ENCODE measurements at regions not wholly inside any gene's neighbourhood (a gene's known extent, or its start where the extent isn't known, plus 50 kb on each side); places are given as distances from the start of the nearest gene placed in this dataset.

DNA sequence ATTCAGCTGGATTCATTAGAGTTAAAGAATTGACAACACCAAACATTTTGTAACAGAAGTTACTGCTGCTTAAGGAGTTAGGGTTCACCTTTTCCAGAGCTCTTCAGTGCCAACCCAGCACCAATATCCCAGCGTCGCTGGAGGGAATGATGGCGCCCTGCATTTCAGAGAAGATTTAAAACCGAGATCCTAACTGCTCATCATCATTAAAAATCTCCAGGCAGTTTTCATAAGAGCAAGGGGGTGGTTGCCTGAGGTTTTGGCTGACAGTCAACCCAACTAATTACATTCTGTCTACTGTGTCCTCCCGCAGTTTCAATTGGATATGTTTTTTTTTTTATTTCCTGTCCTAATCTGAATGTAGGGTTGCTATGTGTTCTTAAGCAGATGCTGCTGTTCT lies 509.6 kb upstream of the TCF4 start:
- in situ Hi-C loops (cut with HindIII; ENCODE audit: low pct_ligation_motif_present, low pct_unique_long_range_greater_than_20kb, low sequenced_read_pairs) = no loop called here

DNA sequence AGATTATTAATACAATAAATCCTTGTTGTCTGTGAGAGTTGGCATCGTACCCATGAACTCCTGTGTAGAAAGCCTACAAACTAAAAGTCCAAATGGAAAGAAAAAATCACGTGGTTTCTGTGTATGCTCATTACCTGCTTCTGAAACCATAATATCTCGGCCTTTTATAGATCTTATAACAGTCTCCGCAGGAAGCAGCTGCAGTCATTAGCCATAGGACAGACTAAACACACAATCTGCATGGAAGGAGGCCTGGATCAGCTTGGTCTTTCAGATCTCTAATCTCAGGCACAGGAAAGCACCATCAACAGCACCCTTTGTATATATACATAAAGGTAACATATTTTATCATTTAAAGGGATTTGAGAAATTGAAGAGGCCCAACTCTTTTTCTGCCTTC lies 508.9 kb upstream of the TCF4 start:
- DNase-seq = no peak

More for the DNA sequence above, 509.6 kb upstream of the TCF4 start:
- no peak for DNase-seq

DNA sequence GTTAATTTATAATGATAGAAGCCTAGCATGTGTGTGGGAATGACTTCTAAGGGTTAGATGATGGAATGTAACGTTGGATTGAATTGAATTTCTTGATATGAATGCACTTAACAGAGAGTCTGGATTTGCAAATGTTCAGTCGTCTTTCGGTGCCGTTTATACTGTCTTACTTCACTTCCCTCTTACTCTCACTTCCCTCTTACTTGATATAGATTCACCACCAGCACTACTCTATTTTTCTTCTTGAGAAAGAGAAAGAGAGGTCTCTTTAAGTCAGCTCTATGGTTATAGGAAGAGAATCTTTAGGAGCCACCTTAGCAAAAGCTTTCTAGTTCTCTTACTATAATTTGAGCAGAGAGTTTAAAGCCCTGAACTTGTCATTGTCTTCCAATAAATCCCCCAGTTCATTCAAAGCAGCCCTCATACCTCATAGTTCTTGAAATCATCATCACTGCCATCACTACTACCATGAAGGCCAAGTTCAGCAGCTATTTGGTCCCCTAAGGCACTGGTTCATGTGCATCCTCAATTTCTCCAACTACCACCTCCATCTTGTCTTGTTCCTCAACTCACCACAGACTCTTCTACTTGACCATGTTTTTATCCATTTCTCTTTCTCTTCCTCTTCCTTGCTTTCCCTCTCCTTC lies 501.7 kb upstream of the TCF4 start:
- no peak for DNase-seq
- in situ Hi-C loops (cut with HindIII; ENCODE audit: low pct_ligation_motif_present, low pct_unique_long_range_greater_than_20kb, low sequenced_read_pairs) = no loop called here

More for the DNA sequence above, 508.9 kb upstream of the TCF4 start:
- in situ Hi-C loops (cut with HindIII; ENCODE audit: low pct_ligation_motif_present, low pct_unique_long_range_greater_than_20kb, low sequenced_read_pairs) = no loop called here

DNA sequence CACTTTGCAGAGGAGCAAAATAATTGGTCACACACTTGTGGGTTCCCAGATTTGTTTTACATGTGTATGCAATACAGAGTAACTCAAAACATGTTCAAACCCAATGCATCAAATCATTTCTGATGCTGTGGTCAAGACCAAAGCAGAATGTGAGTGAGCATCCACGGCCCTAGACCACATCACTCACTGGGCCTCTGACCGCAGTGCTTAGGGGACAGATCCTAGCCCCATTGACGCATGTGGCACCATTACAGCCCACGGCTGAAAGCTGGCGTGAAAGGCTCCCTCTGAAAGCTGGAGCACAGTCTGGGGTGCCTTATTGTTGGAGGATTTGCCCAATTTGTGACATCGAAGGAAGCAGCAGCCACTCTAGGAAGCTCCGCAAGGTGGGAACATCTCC lies 498.8 kb upstream of the TCF4 start:
- no peak for DNase-seq
- in situ Hi-C loops (cut with HindIII; ENCODE audit: low pct_ligation_motif_present, low pct_unique_long_range_greater_than_20kb, low sequenced_read_pairs) = no loop called here

DNA sequence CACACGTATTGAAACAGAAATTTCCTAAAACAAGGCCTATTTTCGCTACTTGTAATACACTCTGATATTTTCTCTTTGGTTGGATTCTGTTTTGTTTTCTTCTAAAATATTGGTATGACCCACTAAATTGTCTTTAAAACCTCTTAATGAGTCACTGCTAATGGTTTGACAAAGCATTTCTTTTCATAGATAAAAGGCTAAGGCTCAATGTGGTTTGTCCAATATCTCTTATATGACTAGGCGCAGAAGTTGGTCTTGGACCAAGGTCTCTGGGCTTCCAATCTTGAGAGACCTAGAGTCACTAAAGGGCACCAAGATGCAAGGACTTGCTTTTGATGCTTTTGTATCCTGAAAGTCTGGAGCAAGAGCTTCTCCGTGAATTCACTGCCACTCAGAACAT lies 498.2 kb upstream of the TCF4 start:
- no peak for DNase-seq
- in situ Hi-C loops (cut with HindIII; ENCODE audit: low pct_ligation_motif_present, low pct_unique_long_range_greater_than_20kb, low sequenced_read_pairs) = no loop called here

DNA sequence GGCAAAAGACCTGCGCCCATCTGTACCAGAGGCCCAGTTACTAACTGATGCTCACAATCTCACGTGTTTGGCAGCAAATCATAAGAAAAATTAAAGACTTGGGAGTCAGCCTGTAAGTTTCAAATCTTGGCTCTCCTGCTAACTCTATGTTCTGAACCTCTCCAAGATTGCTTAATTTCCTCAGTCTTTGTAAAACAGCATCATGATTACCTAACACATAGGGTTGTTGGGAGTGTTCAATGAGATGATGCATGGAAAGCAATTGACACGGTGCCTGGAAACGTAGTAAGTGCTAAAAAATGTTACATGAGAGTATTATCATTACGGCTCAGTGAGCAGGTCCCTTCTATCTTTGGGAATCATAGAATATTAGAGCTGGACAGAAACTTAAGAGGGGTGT lies 497.6 kb upstream of the TCF4 start:
- in situ Hi-C loops (cut with HindIII; ENCODE audit: low pct_ligation_motif_present, low pct_unique_long_range_greater_than_20kb, low sequenced_read_pairs) = no loop called here
- no peak for DNase-seq

DNA sequence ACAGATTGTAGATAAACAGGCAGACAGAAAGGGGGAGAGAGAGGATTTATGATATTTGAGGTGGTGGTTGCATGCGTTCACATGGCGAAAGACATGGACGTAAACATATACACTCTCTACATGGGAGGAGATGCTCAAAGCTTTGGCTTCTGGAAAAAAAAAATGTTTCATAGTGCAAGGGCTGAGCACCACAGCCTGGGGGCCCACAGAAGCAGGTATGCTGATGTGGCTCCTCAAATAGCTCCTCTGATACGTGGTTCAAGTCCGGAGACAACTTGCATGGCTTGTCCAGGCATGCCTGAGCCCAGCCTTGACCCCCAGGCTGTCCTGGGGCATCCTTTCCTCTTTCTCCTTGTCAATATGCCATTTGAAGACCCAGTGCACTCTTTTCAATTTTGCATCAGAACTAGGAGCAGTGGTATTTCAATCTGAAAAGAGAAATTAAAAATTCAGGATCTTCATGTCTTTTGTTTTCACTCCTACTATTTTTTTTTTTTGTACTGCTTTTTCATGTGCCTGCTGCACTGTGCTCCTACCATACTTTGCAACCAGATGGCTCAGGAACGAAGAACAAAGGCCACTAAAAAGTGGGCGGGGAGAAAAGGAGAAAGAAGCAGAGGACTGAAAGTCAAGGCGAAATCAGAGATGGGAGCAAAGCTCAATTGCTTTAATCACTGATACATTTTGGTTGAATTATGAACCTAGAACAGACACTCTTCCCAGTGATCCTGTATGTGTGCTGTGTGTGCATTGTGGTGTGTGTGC lies 495.7 kb upstream of the TCF4 start:
- no peak for DNase-seq
- in situ Hi-C loops (cut with HindIII; ENCODE audit: low pct_ligation_motif_present, low pct_unique_long_range_greater_than_20kb, low sequenced_read_pairs) = no loop called here

DNA sequence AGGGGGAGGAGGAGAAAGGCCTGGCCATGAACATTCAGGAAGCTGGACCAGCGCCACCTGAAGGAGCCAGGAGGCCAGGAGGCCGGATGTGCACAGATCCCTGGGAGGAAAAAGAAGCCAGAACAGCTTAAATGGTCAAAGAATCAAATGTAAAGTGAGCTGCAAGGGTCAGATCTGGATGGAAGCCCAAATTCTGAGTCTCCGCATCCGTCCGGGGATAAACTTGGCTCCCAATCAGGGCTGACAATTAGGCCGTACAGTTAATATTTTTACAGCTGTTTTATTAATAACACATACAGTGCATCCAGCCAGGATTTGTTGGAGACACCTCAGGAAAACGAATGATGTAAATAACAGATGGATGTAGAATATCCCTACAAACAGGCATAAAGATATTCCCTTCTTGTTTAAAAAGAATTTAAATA lies 495.1 kb upstream of the TCF4 start:
- no peak for DNase-seq
- in situ Hi-C loops (cut with HindIII; ENCODE audit: low pct_ligation_motif_present, low pct_unique_long_range_greater_than_20kb, low sequenced_read_pairs) = no loop called here

DNA sequence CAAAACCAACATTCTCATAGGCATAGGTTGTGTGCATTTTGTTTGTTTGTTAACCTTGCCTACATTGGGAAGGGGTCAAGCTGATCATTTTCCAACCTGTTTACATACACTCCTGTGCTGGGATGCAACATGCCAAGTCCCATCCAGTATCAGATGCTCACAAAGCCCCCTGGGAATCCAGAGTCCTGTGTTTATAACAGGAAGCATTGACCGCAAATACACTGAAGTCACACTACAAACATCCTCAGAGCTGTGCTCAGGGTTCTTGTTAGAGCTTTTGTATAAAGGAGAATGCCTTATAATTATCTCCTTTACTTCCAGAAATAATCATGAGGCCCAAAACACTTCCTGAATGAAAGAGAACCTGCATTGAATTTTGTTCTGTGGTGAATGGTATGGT lies 488.7 kb upstream of the TCF4 start:
- DNase-seq = no peak
- in situ Hi-C loops (cut with HindIII; ENCODE audit: low pct_ligation_motif_present, low pct_unique_long_range_greater_than_20kb, low sequenced_read_pairs) = no loop called here

DNA sequence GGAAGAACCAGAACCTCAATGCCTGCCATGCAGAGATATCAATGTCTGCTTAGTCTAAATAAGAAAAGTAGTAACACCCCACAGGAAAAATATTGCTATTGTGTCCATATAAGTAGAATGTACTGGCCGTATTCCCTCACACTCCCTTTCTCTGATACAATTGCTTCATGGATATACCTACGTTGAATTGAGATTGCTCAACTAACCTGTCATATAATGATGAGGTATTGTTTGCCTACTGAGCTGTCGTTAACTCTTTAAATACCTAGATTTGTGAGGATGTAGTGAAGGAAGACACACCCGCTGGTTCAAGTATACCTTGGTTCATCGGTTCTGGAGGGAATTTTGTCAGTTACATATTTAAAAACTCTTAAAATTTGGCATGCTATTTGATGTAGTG lies 480.7 kb upstream of the TCF4 start:
- in situ Hi-C loops (cut with HindIII; ENCODE audit: low pct_ligation_motif_present, low pct_unique_long_range_greater_than_20kb, low sequenced_read_pairs) = no loop called here
- DNase-seq = no peak

DNA sequence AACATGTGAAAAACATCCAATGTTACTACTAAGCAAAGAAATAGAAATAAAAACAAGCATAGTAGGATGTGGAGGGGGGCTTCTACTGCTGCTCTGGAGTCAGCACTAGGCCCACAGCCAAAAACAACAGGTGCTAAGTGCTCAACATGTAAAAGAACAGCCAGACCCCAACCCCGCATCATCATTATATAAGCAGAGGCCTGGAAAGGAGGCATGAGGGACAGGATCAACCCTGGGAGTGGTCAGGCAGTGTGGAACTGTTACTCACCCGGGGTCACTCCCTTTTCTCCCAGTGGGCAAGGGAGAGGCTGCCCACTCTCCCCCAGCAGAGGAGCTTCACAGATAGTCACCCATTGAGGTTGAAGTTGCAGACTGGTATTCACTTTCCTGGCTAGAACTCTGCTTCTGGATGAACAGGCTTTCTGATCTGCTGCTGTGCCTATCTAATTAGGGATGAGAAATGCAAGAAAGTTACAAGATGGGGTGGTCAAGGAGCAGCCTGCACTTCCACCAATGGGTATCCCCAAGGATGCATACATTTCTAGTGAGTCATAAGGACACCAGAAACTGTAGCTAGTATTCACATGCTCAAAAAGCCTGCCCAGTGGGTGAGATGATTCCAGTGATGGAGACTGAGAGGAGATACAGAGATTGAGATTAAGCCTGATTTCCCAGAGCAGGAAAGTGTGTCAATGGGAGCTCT lies 480.1 kb upstream of the TCF4 start:
- in situ Hi-C loops (cut with HindIII; ENCODE audit: low pct_ligation_motif_present, low pct_unique_long_range_greater_than_20kb, low sequenced_read_pairs) = no loop called here
- no peak for DNase-seq

DNA sequence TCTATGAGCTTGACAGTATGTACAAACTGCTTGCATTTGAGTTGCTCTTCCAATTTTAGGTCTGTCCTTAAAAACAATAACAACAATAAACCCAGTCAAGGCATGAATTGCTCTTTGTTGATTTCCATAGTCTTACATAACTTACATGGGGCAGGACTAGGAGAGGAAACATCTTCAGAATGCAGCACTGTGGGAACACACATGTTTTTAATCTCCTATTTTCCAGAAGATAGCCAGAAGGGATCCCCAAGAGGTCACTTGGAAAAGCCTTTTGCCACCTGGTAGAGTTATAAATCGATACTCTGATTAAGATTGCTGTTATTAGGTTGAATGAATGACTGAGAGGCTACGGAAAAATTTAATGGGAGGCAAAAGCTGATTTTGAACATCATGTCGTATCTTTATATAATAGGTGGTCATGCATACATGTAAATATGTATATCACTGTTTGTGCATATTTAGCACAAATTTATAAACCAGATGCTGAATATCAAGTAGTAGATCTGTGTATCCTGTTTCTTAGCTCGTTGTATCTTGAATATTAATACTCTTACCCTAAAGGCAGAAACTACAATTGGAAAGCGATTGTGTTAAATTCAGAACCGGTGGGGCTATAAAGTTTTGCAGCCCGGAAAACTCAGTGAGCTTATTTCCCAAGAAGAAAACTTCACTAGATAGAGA lies 479.4 kb upstream of the TCF4 start:
- in situ Hi-C loops (cut with HindIII; ENCODE audit: low pct_ligation_motif_present, low pct_unique_long_range_greater_than_20kb, low sequenced_read_pairs) = no loop called here
- DNase-seq = no peak

DNA sequence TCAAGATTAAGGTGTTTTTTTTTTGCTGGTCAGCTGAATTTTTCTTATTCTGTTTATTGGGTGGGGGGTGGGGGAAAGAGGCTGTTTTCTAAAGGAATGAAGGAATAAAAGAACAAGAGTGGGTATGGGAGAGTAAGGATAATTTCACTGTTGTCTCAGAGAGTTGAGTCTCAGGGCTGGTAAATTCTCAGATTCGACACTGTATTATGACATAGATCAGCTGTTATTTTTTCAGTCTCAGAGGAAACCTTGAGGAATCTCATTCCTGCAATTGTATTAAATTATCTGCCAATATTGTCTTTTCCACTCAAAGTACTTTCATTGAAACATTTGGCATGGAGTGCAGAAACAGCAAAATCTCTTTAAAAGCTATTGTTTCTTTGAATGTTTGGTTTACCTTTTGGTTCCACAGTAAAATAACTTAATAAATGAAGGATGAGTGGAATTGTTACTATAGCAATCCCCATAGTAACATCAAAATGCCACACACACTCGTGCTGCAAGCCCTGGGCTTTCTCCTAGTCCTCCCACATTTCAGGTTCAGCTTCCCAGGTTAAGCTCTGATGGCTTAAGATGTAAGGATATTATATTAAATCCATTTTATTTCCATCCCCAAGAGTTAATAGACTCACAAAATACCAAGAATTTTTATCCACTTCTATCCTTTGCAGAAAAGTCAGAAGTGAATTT lies 478.7 kb upstream of the TCF4 start:
- no peak for DNase-seq
- in situ Hi-C loops (cut with HindIII; ENCODE audit: low pct_ligation_motif_present, low pct_unique_long_range_greater_than_20kb, low sequenced_read_pairs) = no loop called here

DNA sequence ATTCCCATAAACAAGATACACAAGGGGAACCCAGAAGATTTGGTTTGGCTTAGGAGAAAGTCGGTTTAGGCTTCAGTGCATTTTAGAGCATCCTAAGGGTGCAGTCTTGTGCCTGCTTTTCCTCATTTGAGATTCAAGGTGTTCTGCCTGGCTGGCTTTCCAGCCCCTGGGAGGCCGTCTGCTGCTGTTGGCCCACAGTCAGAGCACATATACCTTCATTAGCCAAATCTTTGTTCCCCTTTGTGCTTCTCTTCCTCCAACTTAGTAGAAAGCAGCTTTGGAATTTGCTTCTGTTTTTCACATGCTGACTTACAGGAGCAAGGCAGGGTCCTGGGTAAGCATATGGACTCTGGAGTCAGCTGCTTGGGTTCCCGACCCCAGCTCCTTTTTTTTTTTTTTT lies 477.1 kb upstream of the TCF4 start:
- no peak for DNase-seq
- in situ Hi-C loops (cut with HindIII; ENCODE audit: low pct_ligation_motif_present, low pct_unique_long_range_greater_than_20kb, low sequenced_read_pairs) = no loop called here

DNA sequence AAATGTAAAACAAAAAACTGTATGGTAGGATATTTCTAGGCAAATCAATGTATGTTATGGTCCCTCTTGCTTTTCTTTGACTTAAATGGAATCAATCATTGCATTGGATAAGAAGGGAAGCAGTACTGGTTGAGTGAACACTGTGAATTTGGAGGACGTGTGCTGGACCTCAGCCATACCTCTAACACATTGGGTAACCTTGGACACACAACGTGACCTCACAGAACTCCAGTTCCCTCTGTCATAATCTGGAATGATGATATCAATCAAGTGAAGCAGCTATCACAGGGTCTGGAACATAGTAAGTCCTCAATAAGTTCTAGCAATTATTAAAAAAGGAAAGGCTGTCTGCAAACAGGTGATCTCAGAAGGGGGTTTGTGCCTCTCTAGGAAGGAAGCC lies 474.9 kb upstream of the TCF4 start:
- in situ Hi-C loops (cut with HindIII; ENCODE audit: low pct_ligation_motif_present, low pct_unique_long_range_greater_than_20kb, low sequenced_read_pairs) = no loop called here
- no peak for DNase-seq

DNA sequence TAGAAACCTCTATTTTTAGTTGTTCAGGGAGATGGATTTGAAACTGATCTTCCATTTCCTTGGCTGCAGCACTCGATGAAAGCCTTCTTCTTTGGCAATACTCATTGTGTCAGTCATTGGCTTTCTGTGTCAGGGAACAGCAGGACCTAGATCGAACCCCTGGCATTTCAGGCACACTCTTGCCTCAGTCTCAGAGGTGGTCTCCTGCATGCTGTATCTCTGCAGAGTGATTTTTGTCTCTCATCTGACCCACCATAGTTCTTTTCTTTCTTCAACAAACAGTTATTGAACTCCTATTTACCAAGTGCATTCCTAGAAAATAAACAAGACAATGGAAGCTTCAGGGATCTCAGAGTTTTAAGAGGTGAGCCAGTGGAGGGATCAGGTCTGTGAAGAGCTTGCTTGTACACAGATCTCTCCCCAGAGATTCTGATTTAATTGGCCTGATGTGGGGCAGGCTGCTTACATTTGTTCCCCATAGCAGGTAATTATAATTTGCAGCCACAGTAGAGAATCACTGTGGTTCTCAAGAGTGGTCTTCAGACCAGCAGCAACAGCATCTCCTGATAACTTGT lies 473.1 kb upstream of the TCF4 start:
- DNase-seq = no peak
- in situ Hi-C loops (cut with HindIII; ENCODE audit: low pct_ligation_motif_present, low pct_unique_long_range_greater_than_20kb, low sequenced_read_pairs) = no loop called here

DNA sequence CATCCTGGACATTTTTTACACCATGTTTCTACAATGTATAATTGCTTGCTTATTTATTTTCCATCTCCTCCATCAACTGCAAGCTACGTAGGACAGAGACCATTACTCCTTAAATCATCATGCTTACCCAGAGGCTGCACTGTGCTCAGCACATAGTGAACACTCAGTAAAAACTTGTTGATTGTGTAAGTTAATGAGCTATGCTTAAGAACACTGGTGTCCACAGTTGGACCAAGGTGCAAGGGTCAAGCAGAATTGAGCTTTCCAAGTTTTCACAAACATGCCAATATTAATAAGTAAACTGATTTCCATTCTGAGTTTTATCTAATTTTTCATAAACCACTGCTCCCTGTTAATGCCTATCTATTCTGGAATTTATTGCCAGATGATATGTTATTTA lies 464.2 kb upstream of the TCF4 start:
- in situ Hi-C loops (cut with HindIII; ENCODE audit: low pct_ligation_motif_present, low pct_unique_long_range_greater_than_20kb, low sequenced_read_pairs) = no loop called here
- no peak for DNase-seq

DNA sequence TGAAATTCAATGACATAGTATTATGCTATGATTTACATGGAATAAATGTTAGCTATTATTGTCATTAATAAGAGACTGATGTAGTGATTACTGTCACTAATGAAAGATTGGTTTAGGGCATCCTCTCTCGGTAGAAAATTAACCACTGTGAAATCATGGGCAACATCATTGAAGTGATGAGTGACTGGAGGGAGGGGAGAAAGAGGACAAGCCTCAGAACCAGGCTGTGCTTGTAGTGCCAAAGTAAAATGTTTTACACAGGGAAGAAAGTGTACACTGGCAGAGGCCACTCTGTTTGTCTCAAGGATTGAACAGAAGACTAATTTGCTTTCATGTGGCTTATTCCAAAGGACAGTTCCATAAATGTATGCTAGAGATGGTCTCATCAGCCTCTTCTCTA lies 456.2 kb upstream of the TCF4 start:
- in situ Hi-C loops (cut with HindIII; ENCODE audit: low pct_ligation_motif_present, low pct_unique_long_range_greater_than_20kb, low sequenced_read_pairs) = no loop called here

More for the DNA sequence above, 456.2 kb upstream of the TCF4 start:
- DNase-seq = no peak
